ENCODE measurements at regions not wholly inside any gene's neighbourhood (a gene's known extent, or its start where the extent isn't known, plus 50 kb on each side); places are given as distances from the start of the nearest gene placed in this dataset.

- no peak for TF ChIP-seq POLR2A (IDR thresholded peaks at IDR 0.05)
- TF ChIP-seq CTCF (IDR thresholded peaks at IDR 0.05): no peak
- no peak for TF ChIP-seq POLR2AphosphoS5 (IDR thresholded peaks at IDR 0.05)
These were observed 58.2 kb downstream of the POLR1D start for GRCh38 chr13:27679896-27680295.
